Pancreas (tissue), 10 donors: ENCODE measurements at regions not wholly inside any gene's neighbourhood (a gene's known extent, or its start where the extent isn't known, plus 50 kb on each side); places are given as distances from the start of the nearest gene placed in this dataset.

Experiments
- ATAC-seq, 4 donors: fragments of 200-7000 bp; cut with Tn5 transposase; one replicate each; pipeline versions ENCODE4 v1.8.0 to v1.9.1; 2020; ENCODE audit warnings: mild to moderate bottlenecking in 4 of 4, moderate library complexity in 4 of 4
- DNase-seq, 6 donors: peaks; one replicate each; pipeline ENCODE4 v3.0.0-alpha.2; 2020
- FAIRE-seq: peaks from 2 replicates; lab custom pipeline; 2012; peaks lifted over from hg19 to GRCh38; lab: Jason Lieb, UNC
- H3K27ac ChIP-seq, 4 donors: fragments of 200-600 bp; sonication (generic); 1 replicate in 3 of 4; 2 replicates in 1 of 4; pipeline versions ENCODE4 v1.5.0 to v1.8.0; 2020
- H3K27me3 ChIP-seq, 4 donors: fragments of 200-600 bp; one replicate each; pipeline ENCODE4 v1.8.0; 2021
- H3K36me3 ChIP-seq, 3 donors: fragments of 200-600 bp; sonication (generic) in 1 of 3; one replicate each; pipeline versions ENCODE4 v1.5.0 to v1.8.0; 2020 to 2021
- H3K4me1 ChIP-seq, 3 donors: fragments of 200-600 bp; one replicate each; pipeline ENCODE4 v1.8.0; 2021
- H3K4me3 ChIP-seq, 4 donors: fragments of 200-600 bp; sonication (generic) in 2 of 4; one replicate each; pipeline versions ENCODE4 v1.5.0 to v1.8.0; 2020 to 2021
- H3K9me3 ChIP-seq, 4 donors: fragments of 200-600 bp; one replicate each; pipeline ENCODE4 v1.8.0; 2021
- CTCF ChIP-seq, 4 donors: fragments of 200-600 bp; sonication (generic) in 3 of 4; IDR thresholded peaks; one replicate each; pipeline versions ENCODE4 v1.5.0 to v1.8.0; 2021; ENCODE audit warnings: antibody characterized with exemption in 4 of 4
- WGBS, 2 donors: extraction: QIAGEN DNeasy Blood & Tissue Kit; methylation state at CpG; one replicate each; pipeline ENCODE4 v1.1.7; 2013; 5-methylcytosine and 5-hydroxymethylcytosine counted together
- intact Hi-C, 3 donors: fragments of 100-400 bp; cut with DNase I; formaldehyde crosslinking; loops; one replicate each; pipeline versions ENCODE4 v1.11.1 to v1.14.2; 2022
- donor health status: healthy with polysubstance abuse.
- donor health status: DM: no; HTN: no; CAD: no; lungs with moderate emphysema.
- donor health status: DM: no; HTN: no; CAD: no.
- donor health status: control.
- donor health status: control.
- donor health status: Bipolar disorder and iron deficiency.
- donor health status: DM: yes; HTN: yes; CAD: no.
- donor health status: DM: no; HTN: no; CAD: no.
- donor health status: DM: no; HTN: no; CAD: no.
- donor health status: DM: yes; HTN: yes; CAD: no.

GRCh38 chr3:132117642-132118041 is 82.8 kb upstream of the CPNE4 start:
- intact Hi-C loops, result no loop called here
- H3K4me1 ChIP-seq, result no peaks in the 10 kb centered on the region
- FAIRE-seq (no peak), DNase-seq (no peak), ATAC-seq (no peak)
- 96 to 100% methylated on average over 1 of the region's 1 CpG for WGBS, 2 donors
- no peak for TF ChIP-seq CTCF (IDR thresholded peaks at IDR 0.05)
- H3K27ac ChIP-seq, result no peak overlapping the region
- H3K27me3 ChIP-seq, result no peaks in the 10 kb centered on the region
- no peaks in the 10 kb centered on the region for H3K9me3 ChIP-seq
- H3K4me3 ChIP-seq, result no peak overlapping the region
- H3K36me3 ChIP-seq, result no peaks in the 10 kb centered on the region

- H3K27ac ChIP-seq, result no peak overlapping the region
- ATAC-seq, result no peak
- H3K27me3 ChIP-seq, result no peaks in the 10 kb centered on the region
- intact Hi-C loops, result no loop called here
- no peaks in the 10 kb centered on the region for H3K4me1 ChIP-seq
- DNase-seq, result no peak
- no peaks in the 10 kb centered on the region for H3K9me3 ChIP-seq
- H3K36me3 ChIP-seq, result no peaks in the 10 kb centered on the region
- 9 to 11% methylated on average over 1 of the region's 1 CpG for WGBS, 2 donors
- no peak overlapping the region for H3K4me3 ChIP-seq
- FAIRE-seq, result no peak
- no peak for TF ChIP-seq CTCF (IDR thresholded peaks at IDR 0.05)
Observed at GRCh38 chr3:132119531-132119930, 84.7 kb upstream of the CPNE4 start.

- no peak for FAIRE-seq
- Histone ChIP-seq H3K27ac (no peak overlapping the region), H3K27me3 (no peaks in the 10 kb centered on the region), H3K4me1 (no peaks in the 10 kb centered on the region), H3K9me3 (no peaks in the 10 kb centered on the region), H3K36me3 (no peaks in the 10 kb centered on the region), H3K4me3 (no peak overlapping the region)
- intact Hi-C loops, result no loop called here
- WGBS, 2 donors, result 54 to 58% methylated on average over 3 of the region's 3 CpGs
- DNase-seq, result no peak
- peak in 1 of 4 donors; percentile 35 for ATAC-seq
- TF ChIP-seq CTCF (IDR thresholded peaks at IDR 0.05), result no peak
Observed at GRCh38 chr3:132124096-132124495, 89.3 kb upstream of the CPNE4 start.

GRCh38 chr3:132124651-132125284 is 90.0 kb upstream of the CPNE4 start:
- Histone ChIP-seq H3K36me3 (no peaks in the 10 kb centered on the region), H3K27me3 (no peaks in the 10 kb centered on the region), H3K9me3 (no peaks in the 10 kb centered on the region), H3K4me1 (no peaks in the 10 kb centered on the region), H3K4me3 (no peak overlapping the region), H3K27ac (no peak overlapping the region)
- DNase-seq, result no peak
- 67 to 71% methylated on average over 4 of the region's 4 CpGs for WGBS, 2 donors
- no peak for FAIRE-seq
- intact Hi-C loops, result no loop called here
- no peak for TF ChIP-seq CTCF (IDR thresholded peaks at IDR 0.05)
- no peak for ATAC-seq

GRCh38 chr3:132134611-132135010 is 99.8 kb upstream of the CPNE4 start:
- Histone ChIP-seq H3K9me3 (no peaks in the 10 kb centered on the region), H3K4me3 (no peak overlapping the region), H3K27ac (no peak overlapping the region), H3K27me3 (no peaks in the 10 kb centered on the region), H3K4me1 (no peaks in the 10 kb centered on the region), H3K36me3 (no peaks in the 10 kb centered on the region)
- no peak for FAIRE-seq
- no peak for ATAC-seq
- WGBS, 2 donors, result 46 to 68% methylated on average over 1 of the region's 1 CpG
- DNase-seq, result no peak
- intact Hi-C loops, result no loop called here
- no peak for TF ChIP-seq CTCF (IDR thresholded peaks at IDR 0.05)
